ENCODE measurements at regions not wholly inside any gene's neighbourhood (a gene's known extent, or its start where the extent isn't known, plus 50 kb on each side); places are given as distances from the start of the nearest gene placed in this dataset.

DNA sequence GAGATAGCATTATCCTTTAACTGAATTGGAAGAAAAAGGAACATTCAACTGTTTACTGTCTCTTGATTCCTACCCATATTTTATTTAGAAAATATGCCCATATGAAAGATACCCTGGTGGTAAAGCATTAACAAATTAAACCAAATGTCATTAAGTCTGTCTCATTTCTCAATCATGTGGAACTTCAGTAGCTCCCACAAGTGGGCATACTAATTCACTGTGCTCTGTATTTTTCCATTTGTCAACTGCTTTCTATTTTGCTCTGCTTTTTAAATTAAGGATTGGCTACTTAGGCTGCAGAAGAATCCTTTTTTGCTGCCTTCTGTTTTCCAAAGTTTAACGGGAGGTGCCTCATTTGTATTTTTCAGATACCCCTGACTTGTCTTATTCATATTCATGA lies 77.2 kb downstream of the DDIT4L start:
- Histone ChIP-seq H3K4me3 (no peak overlapping the region), H3K27ac (no peak overlapping the region), H3K9me3 (replicated peaks in 1 of 3) (no peaks in the 10 kb centered on the region), H3K36me3 (replicated peaks in 1 of 2) (no peaks in the 10 kb centered on the region), H3K4me1 (replicated peaks in 1 of 2) (peaks cover 0 to 11% of the 10 kb centered on the region in 2 donors), H3K27me3 (no peaks in the 10 kb centered on the region)
- intact Hi-C loops (cut with DNase I) = no loop called here
- 71 to 90% (median 83%) methylated on average over 1 of the region's 1 CpG for WGBS, 4 donors
- no peak for DNase-seq
- TF ChIP-seq, protein P1, sequence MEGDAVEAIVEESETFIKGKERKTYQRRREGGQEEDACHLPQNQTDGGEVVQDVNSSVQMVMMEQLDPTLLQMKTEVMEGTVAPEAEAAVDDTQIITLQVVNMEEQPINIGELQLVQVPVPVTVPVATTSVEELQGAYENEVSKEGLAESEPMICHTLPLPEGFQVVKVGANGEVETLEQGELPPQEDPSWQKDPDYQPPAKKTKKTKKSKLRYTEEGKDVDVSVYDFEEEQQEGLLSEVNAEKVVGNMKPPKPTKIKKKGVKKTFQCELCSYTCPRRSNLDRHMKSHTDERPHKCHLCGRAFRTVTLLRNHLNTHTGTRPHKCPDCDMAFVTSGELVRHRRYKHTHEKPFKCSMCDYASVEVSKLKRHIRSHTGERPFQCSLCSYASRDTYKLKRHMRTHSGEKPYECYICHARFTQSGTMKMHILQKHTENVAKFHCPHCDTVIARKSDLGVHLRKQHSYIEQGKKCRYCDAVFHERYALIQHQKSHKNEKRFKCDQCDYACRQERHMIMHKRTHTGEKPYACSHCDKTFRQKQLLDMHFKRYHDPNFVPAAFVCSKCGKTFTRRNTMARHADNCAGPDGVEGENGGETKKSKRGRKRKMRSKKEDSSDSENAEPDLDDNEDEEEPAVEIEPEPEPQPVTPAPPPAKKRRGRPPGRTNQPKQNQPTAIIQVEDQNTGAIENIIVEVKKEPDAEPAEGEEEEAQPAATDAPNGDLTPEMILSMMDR (IDR thresholded peaks at IDR 0.05) = no peak
- TF ChIP-seq POLR2A (IDR thresholded peaks at IDR 0.05) = no peak

DNA sequence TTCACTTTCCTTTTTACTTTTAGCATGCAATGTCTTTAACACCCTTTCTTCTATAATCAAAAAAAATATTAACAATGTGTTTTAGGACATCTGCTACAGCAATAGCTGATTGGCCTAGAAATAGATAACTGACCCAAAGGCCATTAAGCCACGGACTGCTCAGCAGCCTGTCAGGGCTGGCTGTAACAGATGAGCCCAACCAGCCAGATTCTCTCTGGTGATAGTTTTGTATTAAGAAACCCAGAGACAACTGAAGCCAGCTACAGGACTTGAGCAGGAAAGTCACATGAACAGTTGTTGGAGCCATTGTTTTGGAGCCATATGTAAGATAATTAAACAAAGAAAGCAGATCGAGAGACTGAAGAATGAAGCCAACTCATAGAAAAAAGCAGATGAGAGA lies 80.3 kb downstream of the DDIT4L start:
- Histone ChIP-seq H3K9me3 (replicated peaks in 1 of 3) (no peaks in the 10 kb centered on the region), H3K4me3 (no peak overlapping the region), H3K27me3 (no peaks in the 10 kb centered on the region), H3K4me1 (replicated peaks in 1 of 2) (peaks cover 0 to 6% of the 10 kb centered on the region in 2 donors), H3K27ac (no peak overlapping the region), H3K36me3 (replicated peaks in 1 of 2) (no peaks in the 10 kb centered on the region)
- intact Hi-C loops (cut with DNase I) = no loop called here
- DNase-seq = no peak
- WGBS, 4 donors = 52 to 77% (median 61%) methylated on average over 2 of the region's 2 CpGs
- TF ChIP-seq, protein P1 (IDR thresholded peaks at IDR 0.05) = no peak
- TF ChIP-seq POLR2A (IDR thresholded peaks at IDR 0.05) = no peak

DNA sequence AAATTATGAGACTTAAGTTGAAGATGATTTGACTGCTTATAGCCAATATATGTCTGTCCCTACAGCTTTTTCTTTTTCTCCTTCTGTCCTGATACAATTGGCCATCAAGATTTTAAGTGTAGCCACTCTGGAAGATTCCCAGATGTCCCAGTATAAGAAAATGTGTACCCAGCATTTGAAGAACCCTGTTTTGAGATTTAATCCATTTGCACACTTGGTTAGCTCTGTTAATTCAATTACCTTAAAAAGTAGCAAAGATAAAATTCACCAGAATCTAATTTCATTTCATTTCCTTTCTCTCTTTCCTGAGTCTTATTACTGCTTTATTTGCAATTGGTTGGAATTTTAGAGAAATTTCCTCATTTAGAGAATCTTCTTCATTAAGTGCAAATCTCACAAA lies 81.4 kb downstream of the DDIT4L start:
- H3K27ac ChIP-seq = no peak overlapping the region
- H3K4me3 ChIP-seq = no peak overlapping the region
- no peaks in the 10 kb centered on the region for H3K27me3 ChIP-seq
- no peaks in the 10 kb centered on the region for H3K9me3 ChIP-seq (replicated peaks in 1 of 3)
- no peaks in the 10 kb centered on the region for H3K36me3 ChIP-seq (replicated peaks in 1 of 2)
- TF ChIP-seq, protein P1 (IDR thresholded peaks at IDR 0.05) = no peak
- TF ChIP-seq POLR2A (IDR thresholded peaks at IDR 0.05) = no peak
- no peaks in the 10 kb centered on the region for H3K4me1 ChIP-seq (replicated peaks in 1 of 2)
- no peak for DNase-seq
- intact Hi-C loops (cut with DNase I) = no loop called here

DNA sequence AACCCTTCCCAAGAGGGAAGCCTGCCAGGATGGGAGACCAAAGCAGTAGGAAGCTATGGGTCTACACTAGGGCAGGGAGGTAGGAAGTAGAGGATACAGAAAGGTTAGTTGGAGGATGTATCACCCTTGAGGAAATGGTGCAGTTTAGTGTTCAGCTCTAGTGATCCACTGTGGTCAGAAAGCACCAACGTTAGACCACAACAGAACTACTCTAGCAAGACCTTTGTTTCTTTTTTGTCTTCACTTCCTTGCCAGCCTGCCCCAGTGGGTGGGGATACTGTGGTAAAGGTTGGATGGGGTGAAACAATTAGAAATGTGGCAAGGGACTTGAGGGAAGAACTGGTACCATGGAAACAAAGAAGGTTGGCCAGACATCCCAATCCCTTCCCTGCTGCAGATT lies 83.3 kb downstream of the DDIT4L start:
- TF ChIP-seq, protein P1 (IDR thresholded peaks at IDR 0.05) = no peak
- no peak for TF ChIP-seq POLR2A (IDR thresholded peaks at IDR 0.05)
- 52 to 73% (median 61%) methylated on average over 1 of the region's 1 CpG for WGBS, 4 donors
- Histone ChIP-seq H3K4me3 (no peak overlapping the region), H3K27me3 (no peaks in the 10 kb centered on the region), H3K9me3 (replicated peaks in 1 of 3) (no peaks in the 10 kb centered on the region), H3K36me3 (replicated peaks in 1 of 2) (no peaks in the 10 kb centered on the region), H3K4me1 (replicated peaks in 1 of 2) (no peaks in the 10 kb centered on the region), H3K27ac (no peak overlapping the region)
- no peak for DNase-seq
- intact Hi-C loops (cut with DNase I) = no loop called here

All from adrenal gland (tissue), 9 donors.